HEK293 (cell line): ENCODE measurements at regions not wholly inside any gene's neighbourhood (a gene's known extent, or its start where the extent isn't known, plus 50 kb on each side); places are given as distances from the start of the nearest gene placed in this dataset.
A peak's percentile ranks its signal among the peaks of the same experiment; 100 is the strongest.

Experiments
- CTCF ChIA-PET: fragments of 350-600 bp; formaldehyde crosslinking; extraction: SDS; loops from one replicate; lab custom pipeline; 2021; ENCODE audit warnings: antibody characterized with exemption; lab: Yijun Ruan, JAX
- POLR2A ChIA-PET: fragments of 300-600 bp; formaldehyde crosslinking; extraction: SDS; loops from one replicate; lab custom pipeline; 2020; ENCODE audit warnings: antibody characterized with exemption, inconsistent platforms; lab: Yijun Ruan, JAX
- H3K27ac ChIP-seq: fragments of 200-500 bp; sonication (Bioruptor generic); 2 replicates; pipeline ENCODE4 v1.5.1; 2014; ENCODE audit warnings: low read depth, low read length, control low read depth, inconsistent platforms; ENCODE audit errors: extremely low read depth
- H3K36me3 ChIP-seq, 2 experiments: fragments of 200-500 bp in 1 of 2; sonication (Bioruptor generic) in 1 of 2; 1 replicate in 1 of 2; 2 replicates in 1 of 2; pipeline ENCODE4 v1.5.1; 2014 to 2017; ENCODE audit warnings: inconsistent platforms in 2 of 2, low read length in 2 of 2; ENCODE audit not compliant: control insufficient read depth in 2 of 2, insufficient read depth in 1 of 2
- H3K4me1 ChIP-seq: fragments of 200-500 bp; sonication (Bioruptor generic); 2 replicates; pipeline ENCODE4 v1.5.1; 2014; ENCODE audit warnings: mild to moderate bottlenecking, low read length, inconsistent platforms; ENCODE audit not compliant: control insufficient read depth, insufficient read depth
- H3K4me3 ChIP-seq: 2 replicates; pipeline ENCODE4 v1.5.1; 2011; ENCODE audit warnings: low read depth, mild to moderate bottlenecking, control low read depth, low read length, moderate library complexity
- H3K9me3 ChIP-seq: fragments of 200-500 bp; sonication (Bioruptor generic); 2 replicates; pipeline ENCODE4 v1.5.1; 2014; ENCODE audit warnings: low read depth, low read length, inconsistent platforms; ENCODE audit not compliant: control insufficient read depth, insufficient read depth
- IKZF3 ChIP-seq: fragments of 450-650 bp; IDR thresholded peaks from 2 replicates; pipeline ENCODE4 v1.5.0; 2018; ENCODE audit warnings: missing biosample characterization, mild to moderate bottlenecking, missing genetic modification characterization, moderate library complexity
- KLF16 ChIP-seq: fragments of 450-650 bp; formaldehyde crosslinking; IDR thresholded peaks from 2 replicates; pipeline ENCODE4 v1.5.1; 2017; ENCODE audit warnings: missing biosample characterization, missing genetic modification characterization
- SETDB1 ChIP-seq: IDR thresholded peaks from one replicate; pipeline ENCODE4 v1.6.1; 2017; ENCODE audit warnings: mild to moderate bottlenecking, low read length, moderate library complexity, mixed read lengths; ENCODE audit not compliant: insufficient read length
- YY2 ChIP-seq: fragments of 450-650 bp; formaldehyde crosslinking; IDR thresholded peaks from 2 replicates; pipeline ENCODE4 v1.5.1; 2016; ENCODE audit warnings: missing biosample characterization, missing genetic modification characterization
- ZFP41 ChIP-seq: fragments of 450-650 bp; formaldehyde crosslinking; IDR thresholded peaks from 2 replicates; pipeline ENCODE4 v1.5.1; 2016; ENCODE audit warnings: missing biosample characterization, missing genetic modification characterization, borderline replicate concordance
- ZNF133 ChIP-seq: fragments of 450-650 bp; formaldehyde crosslinking; IDR thresholded peaks from 2 replicates; pipeline ENCODE4 v1.5.1; 2016; ENCODE audit warnings: missing biosample characterization, missing genetic modification characterization
- ZNF184 ChIP-seq: fragments of 450-650 bp; IDR thresholded peaks from 2 replicates; pipeline ENCODE4 v1.5.1; 2018; ENCODE audit warnings: missing biosample characterization, mild to moderate bottlenecking, missing genetic modification characterization
- ZNF211 ChIP-seq: fragments of 450-650 bp; formaldehyde crosslinking; IDR thresholded peaks from 2 replicates; pipeline ENCODE4 v1.5.1; 2016; ENCODE audit warnings: low read depth, missing biosample characterization, missing genetic modification characterization
- ZNF266 ChIP-seq: fragments of 450-650 bp; formaldehyde crosslinking; IDR thresholded peaks from 2 replicates; pipeline ENCODE4 v1.5.1; 2016; ENCODE audit warnings: missing biosample characterization, missing genetic modification characterization, low read depth
- ZNF292 ChIP-seq: fragments of 450-650 bp; formaldehyde crosslinking; IDR thresholded peaks from 2 replicates; pipeline ENCODE4 v1.5.1; 2016; ENCODE audit warnings: low read depth, missing biosample characterization, missing genetic modification characterization, borderline replicate concordance
- ZNF341 ChIP-seq: fragments of 450-650 bp; formaldehyde crosslinking; IDR thresholded peaks from 2 replicates; pipeline ENCODE4; 2016; ENCODE audit warnings: low read depth, missing biosample characterization, missing genetic modification characterization
- ZNF350 ChIP-seq: fragments of 450-650 bp; formaldehyde crosslinking; IDR thresholded peaks from 2 replicates; pipeline ENCODE4 v1.5.0; 2017; ENCODE audit warnings: missing biosample characterization, mild to moderate bottlenecking, missing genetic modification characterization
- ZNF394 ChIP-seq: fragments of 450-650 bp; formaldehyde crosslinking; IDR thresholded peaks from 2 replicates; pipeline ENCODE4 v1.5.1; 2016; ENCODE audit warnings: missing biosample characterization, missing genetic modification characterization, mild to moderate bottlenecking, moderate library complexity, borderline replicate concordance
- ZNF561 ChIP-seq: fragments of 450-650 bp; IDR thresholded peaks from 2 replicates; pipeline ENCODE4 v1.5.1; 2018; ENCODE audit warnings: missing biosample characterization, missing genetic modification characterization, borderline replicate concordance
- ZNF624 ChIP-seq: fragments of 450-650 bp; formaldehyde crosslinking; IDR thresholded peaks from 2 replicates; pipeline ENCODE4 v1.5.1; 2017; ENCODE audit warnings: missing biosample characterization, missing genetic modification characterization
- ZNF660 ChIP-seq: fragments of 450-650 bp; IDR thresholded peaks from 2 replicates; pipeline ENCODE4 v1.5.1; 2018; ENCODE audit warnings: missing biosample characterization, mild to moderate bottlenecking, missing genetic modification characterization
- ZNF768 ChIP-seq: fragments of 450-650 bp; formaldehyde crosslinking; IDR thresholded peaks from 2 replicates; pipeline ENCODE4 v1.5.1; 2018; ENCODE audit warnings: missing biosample characterization, mild to moderate bottlenecking, missing genetic modification characterization
- ZNF777 ChIP-seq: fragments of 450-650 bp; formaldehyde crosslinking; IDR thresholded peaks from 2 replicates; pipeline ENCODE4 v1.5.1; 2017; ENCODE audit warnings: missing biosample characterization, missing genetic modification characterization, borderline replicate concordance
- ZNF837 ChIP-seq: fragments of 450-650 bp; formaldehyde crosslinking; IDR thresholded peaks from 2 replicates; pipeline ENCODE4 v1.5.1; 2016; ENCODE audit warnings: missing biosample characterization, missing genetic modification characterization
- TF ChIP-seq, protein P1 (sequence below): fragments of 450-650 bp; formaldehyde crosslinking; IDR thresholded peaks from 2 replicates; pipeline ENCODE4 v1.5.1; 2016; ENCODE audit warnings: missing biosample characterization, missing genetic modification characterization
- TF ChIP-seq, protein P2 (sequence below): fragments of 450-650 bp; formaldehyde crosslinking; IDR thresholded peaks from 2 replicates; pipeline ENCODE4 v1.5.1; 2016; ENCODE audit warnings: missing biosample characterization, missing genetic modification characterization
- TF ChIP-seq, protein P3 (sequence below): fragments of 450-650 bp; formaldehyde crosslinking; IDR thresholded peaks from 2 replicates; pipeline ENCODE4 v1.5.1; 2016; ENCODE audit warnings: missing biosample characterization, missing genetic modification characterization
- TF ChIP-seq, protein P4 (sequence below): fragments of 450-650 bp; formaldehyde crosslinking; IDR thresholded peaks from 2 replicates; pipeline ENCODE4 v1.5.1; 2016; ENCODE audit warnings: missing biosample characterization, missing genetic modification characterization

DNA sequence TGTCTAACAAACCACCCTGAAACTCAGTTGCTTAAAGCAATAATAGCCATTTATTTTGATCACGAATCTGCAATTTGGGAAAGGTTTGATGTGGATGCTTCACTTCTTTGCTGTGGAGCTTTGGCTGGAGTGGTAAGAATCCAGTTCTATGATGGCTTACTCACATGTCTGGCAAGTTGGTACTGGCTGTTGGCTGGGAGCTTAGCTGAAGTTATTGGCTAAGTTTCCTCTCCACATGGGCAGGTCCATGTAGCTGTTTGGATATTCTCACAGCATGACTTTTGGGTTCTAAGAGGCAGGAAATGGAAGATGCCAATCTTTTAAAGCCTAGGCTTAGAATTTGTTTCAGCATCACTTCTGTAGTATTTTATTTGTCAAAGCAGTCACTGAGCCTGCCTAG, 277.6 kb upstream of the NRP1 start:
- Histone ChIP-seq H3K36me3 (no peaks in the 10 kb centered on the region), H3K9me3 (no peaks in the 10 kb centered on the region), H3K4me1 (no peaks in the 10 kb centered on the region), H3K4me3 (no peak overlapping the region)
- CTCF ChIA-PET: no interaction called here
- POLR2A ChIA-PET: no interaction called here
- TF ChIP-seq, protein P1, sequence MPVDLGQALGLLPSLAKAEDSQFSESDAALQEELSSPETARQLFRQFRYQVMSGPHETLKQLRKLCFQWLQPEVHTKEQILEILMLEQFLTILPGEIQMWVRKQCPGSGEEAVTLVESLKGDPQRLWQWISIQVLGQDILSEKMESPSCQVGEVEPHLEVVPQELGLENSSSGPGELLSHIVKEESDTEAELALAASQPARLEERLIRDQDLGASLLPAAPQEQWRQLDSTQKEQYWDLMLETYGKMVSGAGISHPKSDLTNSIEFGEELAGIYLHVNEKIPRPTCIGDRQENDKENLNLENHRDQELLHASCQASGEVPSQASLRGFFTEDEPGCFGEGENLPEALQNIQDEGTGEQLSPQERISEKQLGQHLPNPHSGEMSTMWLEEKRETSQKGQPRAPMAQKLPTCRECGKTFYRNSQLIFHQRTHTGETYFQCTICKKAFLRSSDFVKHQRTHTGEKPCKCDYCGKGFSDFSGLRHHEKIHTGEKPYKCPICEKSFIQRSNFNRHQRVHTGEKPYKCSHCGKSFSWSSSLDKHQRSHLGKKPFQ (tag by site-specific recombination): no peak
- TF ChIP-seq ZNF341 (tag by site-specific recombination): no peak
- no peak for TF ChIP-seq ZFP41
- TF ChIP-seq ZNF837: no peak
- TF ChIP-seq, protein P2, sequence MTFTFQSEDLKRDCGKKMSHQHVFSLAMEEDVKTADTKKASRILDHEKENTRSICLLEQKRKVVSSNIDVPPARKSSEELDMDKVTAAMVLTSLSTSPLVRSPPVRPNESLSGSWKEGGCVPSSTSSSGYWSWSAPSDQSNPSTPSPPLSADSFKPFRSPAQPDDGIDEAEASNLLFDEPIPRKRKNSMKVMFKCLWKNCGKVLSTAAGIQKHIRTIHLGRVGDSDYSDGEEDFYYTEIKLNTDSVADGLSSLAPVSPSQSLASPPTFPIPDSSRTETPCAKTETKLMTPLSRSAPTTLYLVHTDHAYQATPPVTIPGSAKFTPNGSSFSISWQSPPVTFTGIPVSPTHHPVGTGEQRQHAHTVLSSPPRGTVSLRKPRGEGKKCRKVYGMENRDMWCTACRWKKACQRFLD (tag by site-specific recombination): no peak
- TF ChIP-seq ZNF184 (tag by site-specific recombination): no peak
- no peak for TF ChIP-seq ZNF133 (tag by site-specific recombination)
- TF ChIP-seq YY2 (tag by site-specific recombination): no peak
- no peak for TF ChIP-seq ZNF394 (tag by site-specific recombination)
- TF ChIP-seq, all 188 proteins: peak for 0
- no peak overlapping the region for H3K27ac ChIP-seq

DNA sequence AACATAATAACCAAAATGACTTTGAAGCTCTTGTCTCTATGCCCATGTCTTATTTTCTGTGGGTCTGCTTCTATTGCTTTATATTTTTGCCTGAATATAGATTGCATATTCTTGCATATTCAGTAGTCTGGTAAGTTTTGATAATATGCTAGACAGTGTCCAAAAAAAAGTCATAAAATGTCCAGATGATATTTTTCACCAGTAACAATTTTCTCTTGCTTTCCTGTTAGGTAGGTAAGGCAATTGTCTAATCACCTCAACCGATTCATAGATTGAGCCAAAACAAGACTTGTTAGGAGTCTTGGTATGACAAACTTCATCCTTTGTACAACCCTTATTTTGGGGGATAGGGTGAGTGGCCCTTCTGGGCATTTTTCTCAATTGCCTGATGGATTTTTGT, 277.0 kb upstream of the NRP1 start:
- H3K4me3 ChIP-seq: no peak overlapping the region
- ChIA-PET CTCF (no interaction called here), POLR2A (no interaction called here)
- H3K4me1 ChIP-seq: no peaks in the 10 kb centered on the region
- no peak for TF ChIP-seq ZNF660 (tag by site-specific recombination)
- TF ChIP-seq ZNF266 (tag by site-specific recombination): no peak
- no peak for TF ChIP-seq ZNF768 (tag by site-specific recombination)
- TF ChIP-seq ZNF624 (tag by site-specific recombination): no peak
- TF ChIP-seq, protein P3, sequence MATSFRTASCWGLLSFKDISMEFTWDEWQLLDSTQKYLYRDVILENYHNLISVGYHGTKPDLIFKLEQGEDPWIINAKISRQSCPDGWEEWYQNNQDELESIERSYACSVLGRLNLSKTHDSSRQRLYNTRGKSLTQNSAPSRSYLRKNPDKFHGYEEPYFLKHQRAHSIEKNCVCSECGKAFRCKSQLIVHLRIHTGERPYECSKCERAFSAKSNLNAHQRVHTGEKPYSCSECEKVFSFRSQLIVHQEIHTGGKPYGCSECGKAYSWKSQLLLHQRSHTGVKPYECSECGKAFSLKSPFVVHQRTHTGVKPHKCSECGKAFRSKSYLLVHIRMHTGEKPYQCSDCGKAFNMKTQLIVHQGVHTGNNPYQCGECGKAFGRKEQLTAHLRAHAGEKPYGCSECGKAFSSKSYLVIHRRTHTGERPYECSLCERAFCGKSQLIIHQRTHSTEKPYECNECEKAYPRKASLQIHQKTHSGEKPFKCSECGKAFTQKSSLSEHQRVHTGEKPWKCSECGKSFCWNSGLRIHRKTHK (tag by site-specific recombination): peak; percentile 93
- TF ChIP-seq ZNF777 (tag by site-specific recombination): no peak
- TF ChIP-seq IKZF3: no peak
- no peak for TF ChIP-seq ZNF292 (tag by site-specific recombination)
- TF ChIP-seq ZNF211 (tag by site-specific recombination): no peak
- no peak for TF ChIP-seq KLF16 (tag by site-specific recombination)
- TF ChIP-seq SETDB1: peak; percentile 71
- TF ChIP-seq, protein P4, sequence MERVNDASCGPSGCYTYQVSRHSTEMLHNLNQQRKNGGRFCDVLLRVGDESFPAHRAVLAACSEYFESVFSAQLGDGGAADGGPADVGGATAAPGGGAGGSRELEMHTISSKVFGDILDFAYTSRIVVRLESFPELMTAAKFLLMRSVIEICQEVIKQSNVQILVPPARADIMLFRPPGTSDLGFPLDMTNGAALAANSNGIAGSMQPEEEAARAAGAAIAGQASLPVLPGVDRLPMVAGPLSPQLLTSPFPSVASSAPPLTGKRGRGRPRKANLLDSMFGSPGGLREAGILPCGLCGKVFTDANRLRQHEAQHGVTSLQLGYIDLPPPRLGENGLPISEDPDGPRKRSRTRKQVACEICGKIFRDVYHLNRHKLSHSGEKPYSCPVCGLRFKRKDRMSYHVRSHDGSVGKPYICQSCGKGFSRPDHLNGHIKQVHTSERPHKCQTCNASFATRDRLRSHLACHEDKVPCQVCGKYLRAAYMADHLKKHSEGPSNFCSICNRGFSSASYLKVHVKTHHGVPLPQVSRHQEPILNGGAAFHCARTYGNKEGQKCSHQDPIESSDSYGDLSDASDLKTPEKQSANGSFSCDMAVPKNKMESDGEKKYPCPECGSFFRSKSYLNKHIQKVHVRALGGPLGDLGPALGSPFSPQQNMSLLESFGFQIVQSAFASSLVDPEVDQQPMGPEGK (tag by site-specific recombination): no peak
- no peak for TF ChIP-seq ZNF561 (tag by site-specific recombination)
- peak; percentile 69; the same call in 1 of the 2 replicates for TF ChIP-seq ZNF350 (tag by site-specific recombination)
- TF ChIP-seq, all 188 proteins: peak for 3
- H3K36me3 ChIP-seq: no peaks in the 10 kb centered on the region
- H3K9me3 ChIP-seq: no peaks in the 10 kb centered on the region
- H3K27ac ChIP-seq: no peak overlapping the region
